Smooth muscle cell (in vitro differentiated cells): ENCODE measurements at regions not wholly inside any gene's neighbourhood (a gene's known extent, or its start where the extent isn't known, plus 50 kb on each side); places are given as distances from the start of the nearest gene placed in this dataset.

Experiments used
- DNase-seq: peaks from one replicate; lab custom pipeline; 2025; ENCODE audit not compliant: unreplicated experiment; lab: John Stamatoyannopoulos, UW
- H2AFZ ChIP-seq: fragments of 200-600 bp; sonication (generic); 2 replicates; pipeline ENCODE4 v1.6.0; 2016; ENCODE audit warnings: antibody characterized with exemption, low read depth, mild to moderate bottlenecking
- H3F3A ChIP-seq: fragments of 200-600 bp; sonication (generic); 2 replicates; pipeline ENCODE4 v1.6.0; 2017; ENCODE audit warnings: antibody characterized with exemption, low read depth
- H3K27ac ChIP-seq: fragments of 200-600 bp; sonication (generic); 2 replicates; pipeline ENCODE4 v1.5.1; 2016; ENCODE audit warnings: low read depth, mild to moderate bottlenecking
- H3K27me3 ChIP-seq: fragments of 200-600 bp; sonication (generic); 2 replicates; pipeline ENCODE4 v1.6.1; 2016; ENCODE audit warnings: low read depth, mild to moderate bottlenecking
- H3K36me3 ChIP-seq: fragments of 200-600 bp; sonication (generic); 2 replicates; pipeline ENCODE4 v1.5.1; 2016; ENCODE audit warnings: low read depth
- H3K4me1 ChIP-seq: fragments of 200-600 bp; sonication (generic); 2 replicates; pipeline ENCODE4 v1.5.1; 2016; ENCODE audit warnings: low read depth
- H3K4me2 ChIP-seq: fragments of 200-600 bp; sonication (generic); 2 replicates; pipeline ENCODE4 v1.6.0; 2016; ENCODE audit warnings: mild to moderate bottlenecking
- H3K4me3 ChIP-seq: fragments of 200-600 bp; sonication (generic); 2 replicates; pipeline ENCODE4 v1.5.1; 2016; ENCODE audit warnings: mild to moderate bottlenecking
- H3K79me2 ChIP-seq: fragments of 200-600 bp; sonication (generic); 2 replicates; pipeline ENCODE4 v1.6.0; 2016; ENCODE audit warnings: low read depth, mild to moderate bottlenecking
- H3K9ac ChIP-seq: fragments of 200-600 bp; sonication (generic); 2 replicates; pipeline ENCODE4 v1.6.0; 2016; ENCODE audit warnings: low read depth
- H3K9me3 ChIP-seq: fragments of 200-600 bp; sonication (generic); replicated peaks from 2 replicates; pipeline ENCODE4 v1.5.1; 2016; ENCODE audit warnings: low read depth
- H4K20me1 ChIP-seq: fragments of 200-600 bp; sonication (generic); 2 replicates; pipeline ENCODE4 v1.6.0; 2016; ENCODE audit warnings: low read depth
- CTCF ChIP-seq: fragments of 200-600 bp; sonication (generic); IDR thresholded peaks from 2 replicates; pipeline ENCODE4 v1.5.1; 2017; ENCODE audit warnings: borderline replicate concordance, mild to moderate bottlenecking, antibody characterized with exemption; ENCODE audit not compliant: insufficient read depth, poor library complexity, severe bottlenecking
- WGBS: methylation state at CpG from one replicate; pipeline ENCODE4 v1.1.7; 2016; ENCODE audit warnings: low lambda C conversion rate; 5-methylcytosine and 5-hydroxymethylcytosine counted together

DNA sequence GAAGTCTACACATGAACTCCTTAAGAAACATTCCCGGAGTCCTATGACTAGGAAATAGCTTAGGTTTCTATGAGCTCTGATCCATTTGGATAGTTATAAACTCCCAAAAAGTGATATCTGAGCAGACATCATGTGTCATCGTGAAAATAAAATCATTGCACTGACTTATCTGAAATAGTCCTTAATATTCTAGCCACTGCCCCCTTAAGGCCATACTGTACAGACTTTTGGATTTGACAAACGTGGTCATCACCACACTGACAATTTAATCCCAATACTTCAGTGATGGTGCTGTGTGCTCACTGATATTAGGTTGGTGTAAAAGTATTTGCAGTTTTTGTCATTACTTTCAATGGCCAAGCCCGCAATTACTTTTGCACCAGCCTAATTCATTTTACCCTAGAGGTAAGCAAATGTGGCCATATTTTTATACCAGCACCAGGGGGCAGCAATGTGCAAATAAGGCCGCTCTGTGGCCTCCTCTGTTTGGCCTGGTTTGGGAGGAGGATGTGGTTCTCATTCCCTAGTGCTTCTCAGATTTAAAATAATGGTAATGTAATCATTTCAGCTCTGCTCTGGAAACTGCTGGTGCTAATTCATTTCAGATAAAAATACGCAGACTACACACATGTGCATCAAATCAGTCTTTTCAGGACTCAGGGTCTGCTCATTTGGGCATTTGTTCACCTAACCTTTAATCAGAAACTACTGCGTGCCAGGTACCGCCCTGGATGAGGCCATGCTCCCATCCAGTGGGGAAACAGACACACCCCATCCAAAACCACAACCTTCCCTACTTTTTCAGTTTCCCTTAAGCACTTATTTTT lies 196.4 kb upstream of the C1QTNF7 start:
- H3K9ac ChIP-seq: no peak overlapping the region
- peak; percentile 27 for DNase-seq

GRCh38 chr4:15232366-15233263 lies 195.2 kb upstream of the C1QTNF7 start:
- no peak for TF ChIP-seq CTCF
- DNase-seq: no peak
- Histone ChIP-seq H3K4me3 (no peak overlapping the region), H3K4me2 (peak overlapping the region; percentile 42), H3K9ac (no peak overlapping the region), H3K9me3 (no peaks in the 10 kb centered on the region), H3K79me2 (no peaks in the 10 kb centered on the region), H3K36me3 (no peaks in the 10 kb centered on the region), H2AFZ (no peak overlapping the region), H3K4me1 (peaks cover 13% of the 10 kb centered on the region), H3K27ac (peak overlapping the region; percentile 91), H4K20me1 (no peaks in the 10 kb centered on the region), H3K27me3 (no peaks in the 10 kb centered on the region), H3F3A (peaks cover 14% of the 10 kb centered on the region)
- WGBS: 55% methylated on average over 10 of the region's 10 CpGs

More for the DNA sequence above, 196.4 kb upstream of the C1QTNF7 start:
- no peak overlapping the region for H3K4me3 ChIP-seq
- no peaks in the 10 kb centered on the region for H3K36me3 ChIP-seq
- no peaks in the 10 kb centered on the region for H4K20me1 ChIP-seq
- TF ChIP-seq CTCF: peak; percentile 80
- no peak overlapping the region for H3K4me2 ChIP-seq
- no peak overlapping the region for H2AFZ ChIP-seq
- no peaks in the 10 kb centered on the region for H3K9me3 ChIP-seq
- no peaks in the 10 kb centered on the region for H3K79me2 ChIP-seq
- H3K4me1 ChIP-seq: peaks cover 13% of the 10 kb centered on the region
- 52% methylated on average over 8 of the region's 8 CpGs for WGBS
- H3F3A ChIP-seq: peaks cover 14% of the 10 kb centered on the region
- H3K27me3 ChIP-seq: no peaks in the 10 kb centered on the region
- peak overlapping the region; percentile 91 for H3K27ac ChIP-seq

- peaks cover 14% of the 10 kb centered on the region for H3F3A ChIP-seq
- no peaks in the 10 kb centered on the region for H3K79me2 ChIP-seq
- DNase-seq: no peak
- peak overlapping the region; percentile 91 for H3K27ac ChIP-seq
- H3K9me3 ChIP-seq: no peaks in the 10 kb centered on the region
- TF ChIP-seq CTCF: no peak
- peaks cover 13% of the 10 kb centered on the region for H3K4me1 ChIP-seq
- no peak overlapping the region for H3K9ac ChIP-seq
- H3K36me3 ChIP-seq: no peaks in the 10 kb centered on the region
- no peaks in the 10 kb centered on the region for H4K20me1 ChIP-seq
- H3K4me3 ChIP-seq: no peak overlapping the region
- H3K4me2 ChIP-seq: peak overlapping the region; percentile 42
- H3K27me3 ChIP-seq: no peaks in the 10 kb centered on the region
- 78% methylated on average over 4 of the region's 4 CpGs for WGBS
- no peak overlapping the region for H2AFZ ChIP-seq
Measured at GRCh38 chr4:15233264-15233597, 194.6 kb upstream of the C1QTNF7 start.
